ENCODE measurements at regions not wholly inside any gene's neighbourhood (a gene's known extent, or its start where the extent isn't known, plus 50 kb on each side); places are given as distances from the start of the nearest gene placed in this dataset.

GRCh38 chr7:84611391-84611790 lies 416.8 kb upstream of the SEMA3A start:
- TF ChIP-seq BHLHE40 (IDR thresholded peaks at IDR 0.05; ENCODE audit: borderline replicate concordance) (no peak), ELF4 (IDR thresholded peaks at IDR 0.05) (no peak), SP1 (IDR thresholded peaks at IDR 0.05) (no peak), ZNF384 (IDR thresholded peaks at IDR 0.05) (no peak), FOXK2 (IDR thresholded peaks at IDR 0.05) (no peak), FOXM1 (IDR thresholded peaks at IDR 0.05; ENCODE audit: borderline replicate concordance) (no peak), FOXA1 (IDR thresholded peaks at IDR 0.05) (no peak), PKNOX1 (IDR thresholded peaks at IDR 0.05) (no peak), CTBP1 (IDR thresholded peaks at IDR 0.05; ENCODE audit: borderline replicate concordance) (no peak), TARDBP (IDR thresholded peaks at IDR 0.05) (no peak), LEF1 (IDR thresholded peaks at IDR 0.05; ENCODE audit: borderline replicate concordance) (no peak), NFRKB (IDR thresholded peaks at IDR 0.05) (no peak), SUZ12 (IDR thresholded peaks at IDR 0.05) (no peak)
- ChIA-PET POLR2A (no interaction called here), CTCF (no interaction called here)
- DNase-seq (ENCODE audit: extremely low spot score), result no peak

- no peak for DNase-seq (ENCODE audit: extremely low spot score)
- CTCF ChIA-PET, result no interaction called here
- POLR2A ChIA-PET, result no interaction called here
- no peak for TF ChIP-seq SP1 (IDR thresholded peaks at IDR 0.05)
Measured at GRCh38 chr7:84610390-84610789, 415.8 kb upstream of the SEMA3A start.

- ChIA-PET CTCF (no interaction called here), POLR2A (no interaction called here)
- TF ChIP-seq SUZ12 (IDR thresholded peaks at IDR 0.05) (no peak), L3MBTL2 (conservative IDR thresholded peaks at IDR 0.05) (no peak), ARNT (IDR thresholded peaks at IDR 0.05) (no peak), SP1 (IDR thresholded peaks at IDR 0.05) (no peak), TARDBP (IDR thresholded peaks at IDR 0.05) (no peak), PKNOX1 (IDR thresholded peaks at IDR 0.05) (no peak)
- no peak for DNase-seq (ENCODE audit: extremely low spot score)
Measured at GRCh38 chr7:84605301-84605700, 410.7 kb upstream of the SEMA3A start.

- ChIA-PET CTCF (no interaction called here), POLR2A (no interaction called here)
- no peak for DNase-seq (ENCODE audit: extremely low spot score)
- TF ChIP-seq ELF4 (IDR thresholded peaks at IDR 0.05) (no peak), TARDBP (IDR thresholded peaks at IDR 0.05) (no peak), HDGF (IDR thresholded peaks at IDR 0.05; ENCODE audit: borderline replicate concordance) (no peak), BHLHE40 (IDR thresholded peaks at IDR 0.05; ENCODE audit: borderline replicate concordance) (no peak), FOXA1 (IDR thresholded peaks at IDR 0.05) (no peak), FOXK2 (IDR thresholded peaks at IDR 0.05) (no peak), ZNF384 (IDR thresholded peaks at IDR 0.05) (no peak), SUZ12 (IDR thresholded peaks at IDR 0.05) (no peak), FOXM1 (IDR thresholded peaks at IDR 0.05; ENCODE audit: borderline replicate concordance) (no peak), ARNT (IDR thresholded peaks at IDR 0.05) (no peak), LEF1 (IDR thresholded peaks at IDR 0.05; ENCODE audit: borderline replicate concordance) (no peak), PKNOX1 (IDR thresholded peaks at IDR 0.05) (no peak), NFRKB (IDR thresholded peaks at IDR 0.05) (no peak), CTBP1 (IDR thresholded peaks at IDR 0.05; ENCODE audit: borderline replicate concordance) (no peak)
Measured at GRCh38 chr7:84603545-84603944, 409.0 kb upstream of the SEMA3A start.

- DNase-seq (ENCODE audit: extremely low spot score), result no peak
- TF ChIP-seq FOXK2 (IDR thresholded peaks at IDR 0.05), result no peak
- TF ChIP-seq LEF1 (IDR thresholded peaks at IDR 0.05; ENCODE audit: borderline replicate concordance), result no peak
- no peak for TF ChIP-seq SUZ12 (IDR thresholded peaks at IDR 0.05)
- TF ChIP-seq ARNT (IDR thresholded peaks at IDR 0.05), result no peak
- POLR2A ChIA-PET, result no interaction called here
- CTCF ChIA-PET, result no interaction called here
Measured at GRCh38 chr7:84595026-84595425, 400.4 kb upstream of the SEMA3A start.

GRCh38 chr7:84591897-84592296 lies 397.3 kb upstream of the SEMA3A start:
- ChIA-PET POLR2A (no interaction called here), CTCF (no interaction called here)
- TF ChIP-seq L3MBTL2 (conservative IDR thresholded peaks at IDR 0.05), result no peak
- TF ChIP-seq NFRKB (IDR thresholded peaks at IDR 0.05), result no peak
- TF ChIP-seq SUZ12 (IDR thresholded peaks at IDR 0.05), result no peak
- no peak for TF ChIP-seq LEF1 (IDR thresholded peaks at IDR 0.05; ENCODE audit: borderline replicate concordance)
- no peak for TF ChIP-seq FOXA1 (IDR thresholded peaks at IDR 0.05)
- no peak for DNase-seq (ENCODE audit: extremely low spot score)

GRCh38 chr7:84589012-84589411 lies 394.4 kb upstream of the SEMA3A start:
- POLR2A ChIA-PET, result no interaction called here
- no peak for TF ChIP-seq PKNOX1 (IDR thresholded peaks at IDR 0.05)
- no peak for TF ChIP-seq HDGF (IDR thresholded peaks at IDR 0.05; ENCODE audit: borderline replicate concordance)
- TF ChIP-seq LEF1 (IDR thresholded peaks at IDR 0.05; ENCODE audit: borderline replicate concordance), result no peak
- no peak for TF ChIP-seq ZNF384 (IDR thresholded peaks at IDR 0.05)
- no peak for TF ChIP-seq L3MBTL2 (conservative IDR thresholded peaks at IDR 0.05)
- TF ChIP-seq FOXA1 (IDR thresholded peaks at IDR 0.05), result no peak
- CTCF ChIA-PET, result no interaction called here
- no peak for DNase-seq (ENCODE audit: extremely low spot score)

Data from HEK293T (cell line).